BLaER1 treated with 17β-estradiol and CSF1 and Interleukin-3, amounts not matched to agents 10 nM and 100 nM (cell line): ENCODE measurements at regions not wholly inside any gene's neighbourhood (a gene's known extent, or its start where the extent isn't known, plus 50 kb on each side); places are given as distances from the start of the nearest gene placed in this dataset.

ENCODE experiments used
- H3K27ac ChIP-seq, 11 experiments: shearing (Covaris generic); formaldehyde crosslinking; 2 replicates each; pipeline ENCODE4 v1.8.1; 2022
- H3K27me3 ChIP-seq, 11 experiments: shearing (Covaris generic); formaldehyde crosslinking; 2 replicates each; pipeline ENCODE4 v1.8.1; 2022
- H3K36me3 ChIP-seq, 11 experiments: shearing (Covaris generic); formaldehyde crosslinking; 2 replicates each; pipeline ENCODE4 v1.8.1; 2022
- H3K4me1 ChIP-seq, 10 experiments: shearing (Covaris generic); formaldehyde crosslinking; 2 replicates each; pipeline ENCODE4 v1.8.1; 2022
- H3K4me2 ChIP-seq, 11 experiments: shearing (Covaris generic); formaldehyde crosslinking; 2 replicates each; pipeline ENCODE4 v1.8.1; 2022
- H3K4me3 ChIP-seq, 10 experiments: shearing (Covaris generic); formaldehyde crosslinking; 2 replicates each; pipeline ENCODE4 v1.8.1; 2022
- H3K9ac ChIP-seq, 11 experiments: shearing (Covaris generic); formaldehyde crosslinking; 2 replicates each; pipeline ENCODE4 v1.8.1; 2022
- H3K9me3 ChIP-seq, 11 experiments: shearing (Covaris generic); formaldehyde crosslinking; replicated peaks in 1 of 11; 2 replicates each; pipeline ENCODE4 v1.8.1; 2022
- H4K20me1 ChIP-seq, 11 experiments: shearing (Covaris generic); formaldehyde crosslinking; 2 replicates each; pipeline ENCODE4 v1.8.1; 2022
- Cebpa-rat ChIP-seq, 11 experiments: shearing (Covaris generic); IDR thresholded peaks; 2 replicates each; pipeline ENCODE4 v1.8.1; 2022

- no peak overlapping the region for H3K9ac ChIP-seq
- no peaks in the 10 kb centered on the region for H3K4me1 ChIP-seq
- no peak overlapping the region for H3K4me3 ChIP-seq
- no peak overlapping the region for H3K4me2 ChIP-seq
- H4K20me1 ChIP-seq = no peaks in the 10 kb centered on the region
- H3K36me3 ChIP-seq = no peaks in the 10 kb centered on the region
- H3K9me3 ChIP-seq = no peaks in the 10 kb centered on the region
- no peaks in the 10 kb centered on the region for H3K27me3 ChIP-seq
- no peak for TF ChIP-seq Cebpa-rat (IDR thresholded peaks at IDR 0.05)
- H3K27ac ChIP-seq = no peak overlapping the region
Observed at GRCh38 chr5:152256580-152256979, 148.5 kb downstream of the NMUR2 start.

- no peaks in the 10 kb centered on the region for H4K20me1 ChIP-seq
- no peak overlapping the region for H3K4me3 ChIP-seq
Observed at GRCh38 chr5:152255411-152255810, 149.7 kb downstream of the NMUR2 start.

DNA sequence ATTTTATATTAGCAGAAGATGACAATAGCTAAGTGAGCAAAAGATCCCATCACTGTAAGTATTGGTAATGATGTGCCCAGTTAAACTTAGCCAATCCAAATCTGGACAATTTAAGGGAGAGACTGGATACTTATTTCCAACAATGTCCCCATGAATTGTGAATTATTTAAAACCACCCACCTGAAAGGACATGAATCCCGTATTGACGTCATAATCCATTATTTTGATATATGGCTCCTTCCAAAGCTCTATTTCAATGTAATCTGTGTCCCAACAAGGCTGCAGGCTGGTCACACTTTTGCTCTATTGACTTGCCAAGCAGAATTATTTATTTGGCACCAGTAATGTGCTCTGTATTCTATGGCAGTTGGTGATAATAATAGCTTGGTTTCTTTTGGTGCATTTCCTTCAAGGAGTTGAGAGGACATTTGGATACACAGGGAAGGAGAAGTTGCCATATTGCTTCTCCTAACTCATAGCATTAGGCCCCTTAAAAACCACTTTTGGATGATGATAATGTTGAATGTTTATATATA, 157.2 kb downstream of the NMUR2 start:
- Histone ChIP-seq H3K9me3 (no peaks in the 10 kb centered on the region), H3K4me1 (no peaks in the 10 kb centered on the region), H3K27ac (no peak overlapping the region), H3K27me3 (no peaks in the 10 kb centered on the region), H3K36me3 (no peaks in the 10 kb centered on the region), H4K20me1 (no peaks in the 10 kb centered on the region), H3K9ac (no peak overlapping the region), H3K4me3 (no peak overlapping the region), H3K4me2 (no peak overlapping the region)
- TF ChIP-seq Cebpa-rat (IDR thresholded peaks at IDR 0.05) = no peak

More at GRCh38 chr5:152255411-152255810, 149.7 kb downstream of the NMUR2 start:
- Histone ChIP-seq H3K27ac (no peak overlapping the region), H3K4me2 (no peak overlapping the region), H3K27me3 (no peaks in the 10 kb centered on the region), H3K4me1 (no peaks in the 10 kb centered on the region), H3K36me3 (no peaks in the 10 kb centered on the region), H3K9ac (no peak overlapping the region), H3K9me3 (no peaks in the 10 kb centered on the region)
- no peak for TF ChIP-seq Cebpa-rat (IDR thresholded peaks at IDR 0.05)

DNA sequence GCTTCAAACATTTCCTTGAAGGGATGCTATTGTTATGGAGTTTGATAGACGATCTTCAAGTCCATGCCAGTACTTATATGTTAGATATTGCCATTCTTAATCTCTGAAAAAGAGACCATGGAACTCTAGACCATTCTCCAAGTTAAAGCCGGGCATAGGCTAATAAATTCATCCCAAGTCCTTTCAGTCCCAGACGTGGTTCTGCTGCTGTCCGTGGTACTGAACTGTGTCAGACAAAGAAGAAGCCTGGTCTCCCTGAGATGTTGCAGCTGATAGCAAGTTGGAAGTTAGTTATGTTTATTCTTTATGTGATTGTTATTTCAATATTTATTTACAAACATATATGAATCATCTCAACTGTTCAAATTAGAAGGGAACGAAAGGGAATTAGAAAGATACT, 158.7 kb downstream of the NMUR2 start:
- TF ChIP-seq Cebpa-rat (IDR thresholded peaks at IDR 0.05) = no peak

GRCh38 chr5:152237531-152237930, 167.5 kb downstream of the NMUR2 start:
- Histone ChIP-seq H3K4me3 (no peak overlapping the region), H3K9me3 (no peaks in the 10 kb centered on the region), H3K27me3 (no peaks in the 10 kb centered on the region), H3K27ac (no peak overlapping the region), H3K36me3 (no peaks in the 10 kb centered on the region), H3K4me2 (no peak overlapping the region), H3K4me1 (no peaks in the 10 kb centered on the region), H4K20me1 (no peaks in the 10 kb centered on the region), H3K9ac (no peak overlapping the region)
- 0 out of 22 replicates have a peak, but pooled peaks of 1 of the 11 experiments have one; percentile 10 for TF ChIP-seq Cebpa-rat (IDR thresholded peaks at IDR 0.05)

More for the DNA sequence above, 158.7 kb downstream of the NMUR2 start:
- Histone ChIP-seq H3K27ac (no peak overlapping the region), H3K4me1 (no peaks in the 10 kb centered on the region), H3K9ac (no peak overlapping the region), H3K4me2 (no peak overlapping the region), H4K20me1 (no peaks in the 10 kb centered on the region), H3K4me3 (no peak overlapping the region), H3K36me3 (no peaks in the 10 kb centered on the region), H3K27me3 (no peaks in the 10 kb centered on the region), H3K9me3 (no peaks in the 10 kb centered on the region)

DNA sequence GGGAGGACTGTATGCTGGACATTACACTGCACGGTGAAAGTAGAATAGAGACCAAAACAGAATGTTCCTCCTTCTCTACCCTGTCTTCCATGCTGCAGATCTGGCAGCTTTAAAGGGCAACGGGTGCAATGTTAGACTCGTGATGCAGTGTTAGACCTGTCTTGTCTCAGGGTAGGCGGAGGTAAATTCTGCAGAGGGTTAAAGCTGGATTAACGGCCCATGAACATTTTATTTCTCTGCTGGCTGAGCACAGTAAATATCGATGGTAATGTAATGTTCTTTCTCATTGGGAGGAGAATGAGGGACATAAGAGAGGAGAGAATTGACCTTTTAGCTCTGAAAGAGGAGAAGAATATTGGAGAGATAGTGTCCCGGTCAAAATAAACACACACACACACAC, 178.9 kb downstream of the NMUR2 start:
- Histone ChIP-seq H3K4me1 (no peaks in the 10 kb centered on the region), H3K36me3 (no peaks in the 10 kb centered on the region), H3K4me3 (no peak overlapping the region), H3K27ac (no peak overlapping the region), H3K4me2 (no peak overlapping the region), H4K20me1 (no peaks in the 10 kb centered on the region), H3K27me3 (no peaks in the 10 kb centered on the region), H3K9ac (no peak overlapping the region), H3K9me3 (no peaks in the 10 kb centered on the region)
- no peak for TF ChIP-seq Cebpa-rat (IDR thresholded peaks at IDR 0.05)

- no peak overlapping the region for H3K27ac ChIP-seq
- H3K4me2 ChIP-seq = no peak overlapping the region
- H3K36me3 ChIP-seq = no peaks in the 10 kb centered on the region
- TF ChIP-seq Cebpa-rat (IDR thresholded peaks at IDR 0.05) = no peak
- no peak overlapping the region for H3K4me3 ChIP-seq
- no peaks in the 10 kb centered on the region for H3K27me3 ChIP-seq
- no peaks in the 10 kb centered on the region for H3K4me1 ChIP-seq
- no peaks in the 10 kb centered on the region for H4K20me1 ChIP-seq
- H3K9ac ChIP-seq = no peak overlapping the region
- no peaks in the 10 kb centered on the region for H3K9me3 ChIP-seq
Observed at GRCh38 chr5:152221721-152222629, 183.1 kb downstream of the NMUR2 start.

GRCh38 chr5:152218694-152219093, 186.4 kb downstream of the NMUR2 start:
- Histone ChIP-seq H3K4me3 (no peak overlapping the region), H3K9ac (no peak overlapping the region), H3K9me3 (no peaks in the 10 kb centered on the region), H3K27ac (no peak overlapping the region), H4K20me1 (no peaks in the 10 kb centered on the region), H3K4me1 (no peaks in the 10 kb centered on the region), H3K36me3 (no peaks in the 10 kb centered on the region), H3K4me2 (no peak overlapping the region), H3K27me3 (no peaks in the 10 kb centered on the region)
- no peak for TF ChIP-seq Cebpa-rat (IDR thresholded peaks at IDR 0.05)

DNA sequence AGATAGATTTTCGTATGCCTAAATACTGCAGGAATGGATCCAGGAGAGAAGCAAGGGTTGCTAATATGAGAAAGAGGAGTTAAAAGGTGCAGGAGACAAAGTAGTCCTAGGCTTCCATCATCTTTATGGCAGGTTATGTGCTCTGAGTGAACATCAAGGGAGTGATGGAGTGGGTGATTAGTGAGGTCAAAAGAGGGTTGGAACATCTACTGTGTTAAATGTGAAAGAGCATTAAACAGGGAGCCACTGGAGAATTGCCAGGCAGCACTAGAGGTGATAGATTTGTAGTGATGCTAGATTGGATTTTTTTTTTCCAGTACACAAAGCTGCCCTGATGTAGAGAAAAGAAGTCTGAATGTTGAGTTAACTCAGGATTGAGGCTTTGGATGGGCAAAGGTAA, 199.3 kb downstream of the NMUR2 start:
- H4K20me1 ChIP-seq = no peaks in the 10 kb centered on the region
- no peak for TF ChIP-seq Cebpa-rat (IDR thresholded peaks at IDR 0.05)

GRCh38 chr5:152202321-152202720, 202.8 kb downstream of the NMUR2 start:
- H3K9me3 ChIP-seq = no peaks in the 10 kb centered on the region
- H3K27ac ChIP-seq = no peak overlapping the region
- no peaks in the 10 kb centered on the region for H4K20me1 ChIP-seq
- H3K4me3 ChIP-seq = no peak overlapping the region
- H3K4me1 ChIP-seq = no peaks in the 10 kb centered on the region
- no peak overlapping the region for H3K4me2 ChIP-seq
- H3K9ac ChIP-seq = no peak overlapping the region
- no peaks in the 10 kb centered on the region for H3K27me3 ChIP-seq
- no peaks in the 10 kb centered on the region for H3K36me3 ChIP-seq
- no peak for TF ChIP-seq Cebpa-rat (IDR thresholded peaks at IDR 0.05)

More for the DNA sequence above, 199.3 kb downstream of the NMUR2 start:
- Histone ChIP-seq H3K4me3 (no peak overlapping the region), H3K9me3 (no peaks in the 10 kb centered on the region), H3K27me3 (no peaks in the 10 kb centered on the region), H3K4me2 (no peak overlapping the region), H3K4me1 (no peaks in the 10 kb centered on the region), H3K27ac (no peak overlapping the region), H3K36me3 (no peaks in the 10 kb centered on the region), H3K9ac (no peak overlapping the region)
